GM12878 (cell line): ENCODE measurements at regions not wholly inside any gene's neighbourhood (a gene's known extent, or its start where the extent isn't known, plus 50 kb on each side); places are given as distances from the start of the nearest gene placed in this dataset.

ENCODE experiments used
- ATAC-seq: fragments of 200-7000 bp; cut with Tn5 transposase; 3 replicates; pipeline ENCODE4 v1.9.1; 2020; ENCODE audit warnings: mild to moderate bottlenecking, moderate library complexity
- BruUV-seq: library from RNA; stranded (reverse); fragments of 400-500 nt; replicated peaks from 2 replicates; lab custom pipeline; 2021; lab: Mats Ljungman, UMichigan
- CTCF ChIA-PET: fragments of 300-600 bp; sonication (Branson Sonifier 250); formaldehyde crosslinking; extraction: SDS; loops from one replicate; lab custom pipeline; 2021; ENCODE audit warnings: inconsistent platforms; lab: Yijun Ruan, JAX
- POLR2A ChIA-PET: fragments of 350-600 bp; formaldehyde crosslinking; extraction: SDS; loops from one replicate; lab custom pipeline; 2021; ENCODE audit warnings: inconsistent platforms; lab: Charles Lee
- RAD21 ChIA-PET: fragments of 300-600 bp; sonication (Branson Sonifier 250); formaldehyde crosslinking; loops from one replicate; lab custom pipeline; 2023; ENCODE audit warnings: antibody characterized with exemption; ENCODE audit not compliant: unreplicated experiment; lab: Charles Lee
- SMC1A ChIA-PET: fragments of 300-600 bp; sonication (Branson Sonifier 250); formaldehyde crosslinking; loops from one replicate; lab custom pipeline; 2023; ENCODE audit not compliant: unreplicated experiment, uncharacterized antibody; lab: Charles Lee
- DNase-seq: peaks from one replicate; pipeline ENCODE4 v3.0.0-alpha.2; 2011; ENCODE audit warnings: low read depth, low spot score
- FAIRE-seq: peaks from 3 replicates; lab custom pipeline; 2011; peaks lifted over from hg19 to GRCh38; lab: Jason Lieb, UNC
- H2AFZ ChIP-seq: 2 replicates; pipeline ENCODE4 v1.6.0; 2011; ENCODE audit warnings: low read depth, low read length, control low read depth; ENCODE audit not compliant: control insufficient read depth
- H3K27ac ChIP-seq: 2 replicates; pipeline ENCODE4 v1.5.1; 2011; ENCODE audit warnings: control low read depth; ENCODE audit not compliant: control insufficient read depth, insufficient read depth
- H3K27me3 ChIP-seq, 2 experiments: replicated peaks in 1 of 2; 2 replicates each; pipeline versions ENCODE4 v1.6.0 to v1.6.1; 2011; ENCODE audit warnings: low read length in 1 of 2; ENCODE audit not compliant: control insufficient read depth in 2 of 2, insufficient read depth in 2 of 2
- H3K36me3 ChIP-seq, 2 experiments: 2 replicates each; pipeline ENCODE4 v1.5.1; 2011; ENCODE audit warnings: low read length in 1 of 2; ENCODE audit not compliant: control insufficient read depth in 2 of 2, insufficient read depth in 2 of 2
- H3K4me1 ChIP-seq: 2 replicates; pipeline ENCODE4 v1.6.1; 2011; ENCODE audit warnings: mild to moderate bottlenecking, low read length, moderate library complexity, mixed read lengths; ENCODE audit not compliant: control insufficient read depth, insufficient read depth
- H3K4me2 ChIP-seq: 2 replicates; pipeline ENCODE4 v1.6.0; 2011; ENCODE audit warnings: control low read depth; ENCODE audit not compliant: control insufficient read depth, insufficient read depth
- H3K4me3 ChIP-seq: fragments of 200-600 bp; sonication (generic); 2 replicates; pipeline ENCODE4 v1.5.1; 2016
- H3K79me2 ChIP-seq: 2 replicates; pipeline ENCODE4 v1.6.0; 2011; ENCODE audit warnings: low read length; ENCODE audit not compliant: control insufficient read depth, insufficient read depth
- H3K9ac ChIP-seq: 2 replicates; pipeline ENCODE4 v1.8.0; 2011; ENCODE audit warnings: low read length, control low read depth, mixed read lengths; ENCODE audit not compliant: control insufficient read depth, insufficient read depth
- H3K9me3 ChIP-seq: replicated peaks from 3 replicates; pipeline ENCODE4 v1.5.1; 2011; ENCODE audit warnings: mild to moderate bottlenecking, low read length; ENCODE audit not compliant: control insufficient read depth, insufficient read depth
- H4K20me1 ChIP-seq: 2 replicates; pipeline ENCODE4 v1.6.0; 2011; ENCODE audit not compliant: control insufficient read depth, insufficient read depth
- ATF7 ChIP-seq: fragments of 450-650 bp; IDR thresholded peaks from 2 replicates; pipeline ENCODE4 v1.6.1; 2016; ENCODE audit warnings: low read depth, mild to moderate bottlenecking
- BMI1 ChIP-seq: fragments of 450-650 bp; IDR thresholded peaks from 2 replicates; pipeline ENCODE4 v1.6.1; 2016; ENCODE audit warnings: mild to moderate bottlenecking, moderate library complexity, borderline replicate concordance
- GABPA ChIP-seq: IDR thresholded peaks from 2 replicates; pipeline ENCODE4 v1.6.1; 2014; ENCODE audit warnings: antibody characterized with exemption, low read depth, mild to moderate bottlenecking, inconsistent platforms
- KDM1A ChIP-seq: fragments of 200-600 bp; sonication (generic); IDR thresholded peaks from 2 replicates; pipeline ENCODE4 v1.6.1; 2016; ENCODE audit warnings: borderline replicate concordance
- MLLT1 ChIP-seq: fragments of 450-650 bp; IDR thresholded peaks from 2 replicates; pipeline ENCODE4 v1.6.1; 2016; ENCODE audit warnings: mild to moderate bottlenecking
- MYB ChIP-seq: fragments of 150-350 bp; IDR thresholded peaks from 2 replicates; pipeline ENCODE4 v1.6.1; 2014; ENCODE audit warnings: mild to moderate bottlenecking, low read depth, low read length, borderline replicate concordance
- NR2C1 ChIP-seq: fragments of 450-650 bp; IDR thresholded peaks from 2 replicates; pipeline ENCODE4 v1.6.1; 2017; ENCODE audit warnings: antibody characterized with exemption, mild to moderate bottlenecking, moderate library complexity
- NR2C2 ChIP-seq: IDR thresholded peaks from 2 replicates; pipeline ENCODE4 v1.6.1; 2011; ENCODE audit warnings: borderline replicate concordance, low read depth; ENCODE audit not compliant: control insufficient read depth, insufficient read length
- NR2F1 ChIP-seq: fragments of 450-650 bp; conservative IDR thresholded peaks from 2 replicates; pipeline ENCODE4 v1.6.1; 2017; ENCODE audit warnings: mild to moderate bottlenecking
- PML ChIP-seq: IDR thresholded peaks from 2 replicates; pipeline ENCODE4 v1.6.1; 2012; ENCODE audit warnings: low read length, inconsistent platforms
- POLR2AphosphoS2 ChIP-seq: IDR thresholded peaks from 2 replicates; pipeline ENCODE4 v1.6.1; 2011; ENCODE audit warnings: low read depth, mild to moderate bottlenecking, low read length, improper control_type of control experiment, moderate library complexity
- POU2F2 ChIP-seq: IDR thresholded peaks from 3 replicates; pipeline ENCODE4 v1.6.1; 2011; ENCODE audit warnings: low read depth, mild to moderate bottlenecking, low read length, borderline replicate concordance
- RBBP5 ChIP-seq: fragments of 200-600 bp; sonication (generic); conservative IDR thresholded peaks from 2 replicates; pipeline ENCODE4 v1.6.1; 2016
- SIX5 ChIP-seq: IDR thresholded peaks from 2 replicates; pipeline ENCODE4 v1.6.1; 2011; ENCODE audit warnings: mild to moderate bottlenecking, low read depth, low read length, moderate library complexity; ENCODE audit not compliant: severe bottlenecking
- YBX1 ChIP-seq: fragments of 450-650 bp; IDR thresholded peaks from 2 replicates; pipeline ENCODE4 v1.6.1; 2016; ENCODE audit warnings: antibody characterized with exemption
- WGBS: methylation state at CpG from one replicate; pipeline ENCODE4 v1.1.6; 2016; ENCODE audit warnings: low lambda C conversion rate; ENCODE audit not compliant: insufficient replicate concordance, insufficient coverage; ENCODE audit errors: missing lambda C conversion rate; 5-methylcytosine and 5-hydroxymethylcytosine counted together
- in situ Hi-C: fragments of 300-500 bp; cut with MboI; formaldehyde crosslinking; loops from 9 replicates; pipeline ENCODE4 v1.14.3; 2018; ENCODE audit warnings: mixed read lengths
- intact Hi-C: fragments of 100-400 bp; cut with micrococcal nuclease; formaldehyde crosslinking; loops from one replicate; pipeline ENCODE4 v1.14.2; 2022; ENCODE audit not compliant: unreplicated experiment
- TF ChIP-seq, protein P1 (sequence below): IDR thresholded peaks from 2 replicates; pipeline ENCODE4 v1.6.1; 2012; ENCODE audit warnings: mild to moderate bottlenecking, low read depth, low read length

DNA sequence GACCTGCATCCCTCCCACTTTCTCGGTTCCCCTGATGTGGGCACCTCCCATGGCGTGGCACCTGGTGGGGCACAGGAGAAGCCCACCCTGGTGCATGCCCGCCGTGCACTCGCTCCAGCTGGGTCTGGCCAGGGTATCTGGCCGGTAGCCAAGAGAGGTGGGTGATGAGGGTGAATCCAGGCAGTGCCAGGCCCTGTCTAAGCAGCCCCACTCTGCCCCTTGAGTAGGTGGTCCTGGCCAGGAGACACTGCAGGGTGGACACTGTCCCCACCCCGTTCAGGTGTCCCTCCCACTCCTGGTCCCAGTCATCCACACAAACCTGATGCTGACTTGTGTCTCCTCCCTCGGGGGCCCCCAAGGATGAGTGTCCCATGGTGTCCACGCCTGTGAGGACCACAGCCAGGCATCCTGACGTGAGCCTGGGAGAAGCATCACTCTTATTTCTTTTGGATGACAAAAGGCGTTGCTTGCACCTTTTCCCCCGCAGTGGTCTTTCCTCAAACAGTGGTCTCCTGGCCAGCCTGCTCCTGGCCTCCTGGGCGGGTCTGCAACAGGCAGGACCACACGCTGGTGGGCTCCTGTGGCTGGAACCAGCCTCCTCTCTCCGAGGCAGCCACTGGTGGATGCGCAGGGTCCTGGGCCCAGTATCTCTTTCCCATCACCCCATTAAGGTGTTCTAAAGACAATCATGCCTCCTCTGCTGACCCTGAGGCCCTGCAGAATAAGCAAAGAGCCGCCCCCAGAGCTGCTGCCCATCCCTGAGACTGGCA, 922.3 kb downstream of the BRD1 start:
- CTCF ChIA-PET: no interaction called here
- TF ChIP-seq NR2C2: no peak
- TF ChIP-seq NR2C1: no peak
- no peak for TF ChIP-seq RBBP5
- no peak for TF ChIP-seq GABPA
- TF ChIP-seq, protein P1, sequence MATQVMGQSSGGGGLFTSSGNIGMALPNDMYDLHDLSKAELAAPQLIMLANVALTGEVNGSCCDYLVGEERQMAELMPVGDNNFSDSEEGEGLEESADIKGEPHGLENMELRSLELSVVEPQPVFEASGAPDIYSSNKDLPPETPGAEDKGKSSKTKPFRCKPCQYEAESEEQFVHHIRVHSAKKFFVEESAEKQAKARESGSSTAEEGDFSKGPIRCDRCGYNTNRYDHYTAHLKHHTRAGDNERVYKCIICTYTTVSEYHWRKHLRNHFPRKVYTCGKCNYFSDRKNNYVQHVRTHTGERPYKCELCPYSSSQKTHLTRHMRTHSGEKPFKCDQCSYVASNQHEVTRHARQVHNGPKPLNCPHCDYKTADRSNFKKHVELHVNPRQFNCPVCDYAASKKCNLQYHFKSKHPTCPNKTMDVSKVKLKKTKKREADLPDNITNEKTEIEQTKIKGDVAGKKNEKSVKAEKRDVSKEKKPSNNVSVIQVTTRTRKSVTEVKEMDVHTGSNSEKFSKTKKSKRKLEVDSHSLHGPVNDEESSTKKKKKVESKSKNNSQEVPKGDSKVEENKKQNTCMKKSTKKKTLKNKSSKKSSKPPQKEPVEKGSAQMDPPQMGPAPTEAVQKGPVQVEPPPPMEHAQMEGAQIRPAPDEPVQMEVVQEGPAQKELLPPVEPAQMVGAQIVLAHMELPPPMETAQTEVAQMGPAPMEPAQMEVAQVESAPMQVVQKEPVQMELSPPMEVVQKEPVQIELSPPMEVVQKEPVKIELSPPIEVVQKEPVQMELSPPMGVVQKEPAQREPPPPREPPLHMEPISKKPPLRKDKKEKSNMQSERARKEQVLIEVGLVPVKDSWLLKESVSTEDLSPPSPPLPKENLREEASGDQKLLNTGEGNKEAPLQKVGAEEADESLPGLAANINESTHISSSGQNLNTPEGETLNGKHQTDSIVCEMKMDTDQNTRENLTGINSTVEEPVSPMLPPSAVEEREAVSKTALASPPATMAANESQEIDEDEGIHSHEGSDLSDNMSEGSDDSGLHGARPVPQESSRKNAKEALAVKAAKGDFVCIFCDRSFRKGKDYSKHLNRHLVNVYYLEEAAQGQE: no peak
- no peak for TF ChIP-seq SIX5
- TF ChIP-seq KDM1A: no peak
- no peak for TF ChIP-seq YBX1
- TF ChIP-seq POLR2AphosphoS2: no peak
- TF ChIP-seq MYB: no peak
- no peak for TF ChIP-seq NR2F1
- TF ChIP-seq POU2F2: no peak
- TF ChIP-seq ATF7: no peak
- TF ChIP-seq PML: no peak
- TF ChIP-seq MLLT1: no peak
- no peak for TF ChIP-seq BMI1
- Histone ChIP-seq H3K36me3 (no peaks in the 10 kb centered on the region), H3K9me3 (no peaks in the 10 kb centered on the region; the same call in 2 of the 3 replicates), H3K79me2 (no peaks in the 10 kb centered on the region), H3K4me3 (no peak overlapping the region), H4K20me1 (no peaks in the 10 kb centered on the region), H2AFZ (no peak overlapping the region), H3K4me2 (no peak overlapping the region), H3K4me1 (no peaks in the 10 kb centered on the region), H3K27me3 (no peaks in the 10 kb centered on the region), H3K27ac (no peak overlapping the region), H3K9ac (no peak overlapping the region)
- RAD21 ChIA-PET: no interaction called here
- POLR2A ChIA-PET: no interaction called here
- SMC1A ChIA-PET: no interaction called here
- DNase-seq: no peak
- in situ Hi-C loops: no loop called here
- no TSS peak for BruUV-seq
- WGBS: 21% methylated on average over 17 of the region's 17 CpGs
- intact Hi-C loops: no loop called here
- ATAC-seq: no peak
- FAIRE-seq: no peak
